Astrocyte (in vitro differentiated cells and primary cell): ENCODE measurements at regions not wholly inside any gene's neighbourhood (a gene's known extent, or its start where the extent isn't known, plus 50 kb on each side); places are given as distances from the start of the nearest gene placed in this dataset.

Source experiments
- DNase-seq: peaks from one replicate; pipeline ENCODE4 v3.0.0-alpha.2; 2010; ENCODE audit warnings: low read depth
- FAIRE-seq: peaks from 2 replicates; lab custom pipeline; 2011; peaks lifted over from hg19 to GRCh38; lab: Jason Lieb, UNC
- H2AFZ ChIP-seq: 2 replicates; pipeline ENCODE4 v1.6.0; 2012; ENCODE audit warnings: low read depth, low read length, inconsistent platforms
- H3K27ac ChIP-seq: 2 replicates; pipeline ENCODE4 v1.5.1; 2011; ENCODE audit warnings: low read depth, low read length, inconsistent platforms
- H3K27me3 ChIP-seq: 2 replicates; pipeline ENCODE4 v1.6.0; 2011; ENCODE audit warnings: low read length, inconsistent platforms; ENCODE audit not compliant: insufficient read depth
- H3K36me3 ChIP-seq: 2 replicates; pipeline ENCODE4 v1.5.1; 2011; ENCODE audit warnings: low read length, inconsistent platforms; ENCODE audit not compliant: insufficient read depth
- H3K4me1 ChIP-seq: 2 replicates; pipeline ENCODE4 v1.5.1; 2011; ENCODE audit warnings: low read length, inconsistent platforms; ENCODE audit not compliant: insufficient read depth
- H3K4me2 ChIP-seq: 2 replicates; pipeline ENCODE4 v1.6.0; 2012; ENCODE audit warnings: low read length, inconsistent platforms
- H3K4me3 ChIP-seq: 2 replicates; pipeline ENCODE4 v1.5.1; 2011; ENCODE audit warnings: low read depth, mild to moderate bottlenecking, low read length, inconsistent platforms; ENCODE audit not compliant: insufficient read depth
- H3K79me2 ChIP-seq: 2 replicates; pipeline ENCODE4 v1.6.0; 2012; ENCODE audit warnings: mild to moderate bottlenecking, low read length, inconsistent platforms; ENCODE audit not compliant: insufficient read depth
- H3K9ac ChIP-seq: 2 replicates; pipeline ENCODE4 v1.6.0; 2012; ENCODE audit warnings: mild to moderate bottlenecking, low read length, inconsistent platforms
- H3K9me3 ChIP-seq: 2 replicates; pipeline ENCODE4 v1.5.1; 2012; ENCODE audit warnings: low read depth, mild to moderate bottlenecking, low read length, inconsistent platforms; ENCODE audit not compliant: insufficient read depth
- H4K20me1 ChIP-seq: 2 replicates; pipeline ENCODE4 v1.6.0; 2012; ENCODE audit warnings: low read length, inconsistent platforms; ENCODE audit not compliant: insufficient read depth
- H3K27ac Mint-ChIP-seq: one replicate; pipeline ENCODE4 v1.8.0; 2021; ENCODE audit warnings: mild to moderate bottlenecking, mixed read lengths; ENCODE audit not compliant: unreplicated experiment
- H3K27me3 Mint-ChIP-seq: one replicate; pipeline ENCODE4 v1.8.0; 2021; ENCODE audit warnings: low read depth, mixed read lengths; ENCODE audit not compliant: unreplicated experiment
- H3K36me3 Mint-ChIP-seq: one replicate; pipeline ENCODE4 v1.8.0; 2021; ENCODE audit warnings: low read depth, mixed read lengths; ENCODE audit not compliant: unreplicated experiment
- H3K4me1 Mint-ChIP-seq: one replicate; pipeline ENCODE4 v1.8.0; 2021; ENCODE audit warnings: low read depth, mixed read lengths; ENCODE audit not compliant: unreplicated experiment
- H3K4me3 Mint-ChIP-seq: one replicate; pipeline ENCODE4 v1.8.0; 2021; ENCODE audit warnings: mild to moderate bottlenecking, moderate library complexity, mixed read lengths; ENCODE audit not compliant: unreplicated experiment
- H3K9me3 Mint-ChIP-seq: one replicate; pipeline ENCODE4 v1.8.0; 2021; ENCODE audit warnings: mild to moderate bottlenecking, mixed read lengths; ENCODE audit not compliant: unreplicated experiment
- CTCF ChIP-seq: IDR thresholded peaks from 2 replicates; pipeline ENCODE4 v1.5.1; 2011; ENCODE audit warnings: low read depth, mild to moderate bottlenecking, inconsistent platforms, low read length, moderate library complexity; ENCODE audit not compliant: insufficient read depth
- EZH2 ChIP-seq: IDR thresholded peaks from 2 replicates; pipeline ENCODE4 v1.6.1; 2012; ENCODE audit warnings: mild to moderate bottlenecking, low read length, inconsistent platforms; ENCODE audit not compliant: insufficient read depth

GRCh38 chr6:67190733-67191132 lies 1444.3 kb upstream of the ADGRB3 start:
- H3K9me3 ChIP-seq = peaks cover 3% of the 10 kb centered on the region
- no peaks in the 10 kb centered on the region for H3K36me3 Mint-ChIP-seq
- H3K4me3 ChIP-seq = no peak overlapping the region
- H3K4me2 ChIP-seq = no peak overlapping the region
- H3K79me2 ChIP-seq = no peaks in the 10 kb centered on the region
- H3K27me3 Mint-ChIP-seq = no peaks in the 10 kb centered on the region
- no peak overlapping the region for H3K27ac Mint-ChIP-seq
- DNase-seq (no peak), FAIRE-seq (no peak)
- peaks cover 2% of the 10 kb centered on the region for H3K9me3 Mint-ChIP-seq
- no peak overlapping the region for H3K9ac ChIP-seq
- TF ChIP-seq EZH2 = no peak
- no peaks in the 10 kb centered on the region for H3K27me3 ChIP-seq
- H2AFZ ChIP-seq = no peak overlapping the region
- H3K27ac ChIP-seq = no peak overlapping the region
- H3K4me1 ChIP-seq = no peaks in the 10 kb centered on the region
- H3K4me3 Mint-ChIP-seq = no peak overlapping the region
- no peaks in the 10 kb centered on the region for H3K4me1 Mint-ChIP-seq
- no peaks in the 10 kb centered on the region for H3K36me3 ChIP-seq
- no peaks in the 10 kb centered on the region for H4K20me1 ChIP-seq

- TF ChIP-seq EZH2 = no peak
- TF ChIP-seq CTCF = no peak
- H4K20me1 ChIP-seq = no peaks in the 10 kb centered on the region
- no peaks in the 10 kb centered on the region for H3K36me3 ChIP-seq
- no peak overlapping the region for H3K4me3 Mint-ChIP-seq
- no peak overlapping the region for H3K27ac Mint-ChIP-seq
- H3K4me1 ChIP-seq = no peaks in the 10 kb centered on the region
- FAIRE-seq = no peak
- DNase-seq = no peak
- H3K4me2 ChIP-seq = no peak overlapping the region
- no peaks in the 10 kb centered on the region for H3K4me1 Mint-ChIP-seq
- H3K27me3 Mint-ChIP-seq = no peaks in the 10 kb centered on the region
- no peaks in the 10 kb centered on the region for H3K79me2 ChIP-seq
- H3K27ac ChIP-seq = no peak overlapping the region
- H3K4me3 ChIP-seq = no peak overlapping the region
- H3K9ac ChIP-seq = no peak overlapping the region
- H3K9me3 Mint-ChIP-seq = no peaks in the 10 kb centered on the region
- H2AFZ ChIP-seq = no peak overlapping the region
- no peaks in the 10 kb centered on the region for H3K36me3 Mint-ChIP-seq
- H3K9me3 ChIP-seq = no peaks in the 10 kb centered on the region
- no peaks in the 10 kb centered on the region for H3K27me3 ChIP-seq
Observed at GRCh38 chr6:67184405-67184804, 1450.7 kb upstream of the ADGRB3 start.

GRCh38 chr6:67175101-67175500 lies 1460.0 kb upstream of the ADGRB3 start:
- no peaks in the 10 kb centered on the region for H3K9me3 Mint-ChIP-seq
- H3K36me3 Mint-ChIP-seq = no peaks in the 10 kb centered on the region

More at GRCh38 chr6:67175101-67175500, 1460.0 kb upstream of the ADGRB3 start:
- TF ChIP-seq CTCF = no peak
- TF ChIP-seq EZH2 = no peak
- Histone ChIP-seq H3K9me3 (no peaks in the 10 kb centered on the region), H3K36me3 (no peaks in the 10 kb centered on the region), H3K4me3 (no peak overlapping the region), H3K27me3 (no peaks in the 10 kb centered on the region), H2AFZ (no peak overlapping the region), H3K4me1 (no peaks in the 10 kb centered on the region), H3K4me2 (no peak overlapping the region), H3K79me2 (no peaks in the 10 kb centered on the region), H4K20me1 (no peaks in the 10 kb centered on the region), H3K27ac (no peak overlapping the region), H3K9ac (no peak overlapping the region)
- no peak for FAIRE-seq
- Mint-ChIP-seq H3K27ac (no peak overlapping the region), H3K4me1 (no peaks in the 10 kb centered on the region), H3K27me3 (peaks cover 2% of the 10 kb centered on the region), H3K4me3 (no peak overlapping the region)
- no peak for DNase-seq
